SK-N-SH treated with all-trans-retinoic acid at 6 μM for 48 hours (cell line): ENCODE measurements at regions not wholly inside any gene's neighbourhood (a gene's known extent, or its start where the extent isn't known, plus 50 kb on each side); places are given as distances from the start of the nearest gene placed in this dataset.

Source experiments
- ATAC-seq: fragments of 200-7000 bp; cut with Tn5 transposase; 3 replicates; pipeline ENCODE4 v1.9.1; 2020; ENCODE audit warnings: mild to moderate bottlenecking, moderate library complexity
- ARNTL ChIP-seq: fragments of 450-650 bp; formaldehyde crosslinking; IDR thresholded peaks from 2 replicates; pipeline ENCODE4 v1.5.0; 2020; ENCODE audit warnings: low read depth, mild to moderate bottlenecking, moderate library complexity, borderline replicate concordance
- BACH2 ChIP-seq: fragments of 250-450 bp; sonication (Bioruptor Pico); IDR thresholded peaks from 2 replicates; pipeline ENCODE4 v1.9.0; 2021; ENCODE audit warnings: mild to moderate bottlenecking, borderline replicate concordance
- CREB5 ChIP-seq: fragments of 250-450 bp; sonication (Bioruptor Pico); IDR thresholded peaks from 2 replicates; pipeline ENCODE4 v1.5.1; 2020; ENCODE audit warnings: low read depth, mild to moderate bottlenecking, moderate library complexity
- CSDC2 ChIP-seq: fragments of 250-450 bp; sonication (Bioruptor Pico); IDR thresholded peaks from 2 replicates; pipeline ENCODE4 v1.5.0; 2020; ENCODE audit warnings: mild to moderate bottlenecking, moderate library complexity
- ESRRG ChIP-seq: fragments of 250-450 bp; sonication (Bioruptor Pico); IDR thresholded peaks from 2 replicates; pipeline ENCODE4 v1.6.1; 2021; ENCODE audit warnings: mild to moderate bottlenecking
- GLIS3 ChIP-seq: fragments of 250-450 bp; sonication (Bioruptor Pico); IDR thresholded peaks from 2 replicates; pipeline ENCODE4 v1.5.0; 2020; ENCODE audit warnings: mild to moderate bottlenecking, moderate library complexity
- ISL1 ChIP-seq: fragments of 250-450 bp; sonication (Bioruptor Pico); IDR thresholded peaks from 2 replicates; pipeline ENCODE4 v2.1.2; 2022; ENCODE audit warnings: mild to moderate bottlenecking, moderate library complexity
- OSR1 ChIP-seq: fragments of 250-450 bp; sonication (Bioruptor Pico); IDR thresholded peaks from 2 replicates; pipeline ENCODE4 v1.8.0; 2022; ENCODE audit warnings: moderate library complexity, mild to moderate bottlenecking, inconsistent platforms
- PATZ1 ChIP-seq: fragments of 250-450 bp; sonication (Bioruptor Pico); IDR thresholded peaks from 2 replicates; pipeline ENCODE4 v1.8.0; 2020; ENCODE audit warnings: mild to moderate bottlenecking, moderate library complexity, borderline replicate concordance
- POU6F1 ChIP-seq: fragments of 250-450 bp; sonication (Bioruptor Pico); IDR thresholded peaks from 2 replicates; pipeline ENCODE4 v1.8.0; 2021; ENCODE audit warnings: low read depth, mild to moderate bottlenecking, moderate library complexity, borderline replicate concordance
- PPARA ChIP-seq: fragments of 250-450 bp; sonication (Bioruptor Pico); IDR thresholded peaks from 2 replicates; pipeline ENCODE4 v1.5.0; 2020; ENCODE audit warnings: mild to moderate bottlenecking, borderline replicate concordance
- RARB ChIP-seq: fragments of 250-450 bp; sonication (Bioruptor Pico); IDR thresholded peaks from 2 replicates; pipeline ENCODE4 v1.8.0; 2021; ENCODE audit warnings: mild to moderate bottlenecking, moderate library complexity
- SNAI2 ChIP-seq: fragments of 250-450 bp; sonication (Bioruptor Pico); IDR thresholded peaks from 2 replicates; pipeline ENCODE4 v1.5.0; 2020; ENCODE audit warnings: mild to moderate bottlenecking, moderate library complexity
- TCF4 ChIP-seq: fragments of 250-450 bp; sonication (Bioruptor Pico); IDR thresholded peaks from 2 replicates; pipeline ENCODE4 v1.8.0; 2021; ENCODE audit warnings: mild to moderate bottlenecking, moderate library complexity, borderline replicate concordance
- TOX ChIP-seq: fragments of 250-450 bp; sonication (Bioruptor Pico); IDR thresholded peaks from 2 replicates; pipeline ENCODE4 v1.8.0; 2021; ENCODE audit warnings: mild to moderate bottlenecking, moderate library complexity, borderline replicate concordance
- TSHZ2 ChIP-seq: fragments of 250-450 bp; sonication (Bioruptor Pico); IDR thresholded peaks from 2 replicates; pipeline ENCODE4 v1.5.0; 2020; ENCODE audit warnings: mild to moderate bottlenecking, moderate library complexity
- ZC3H10 ChIP-seq: fragments of 250-450 bp; sonication (Bioruptor Pico); IDR thresholded peaks from 2 replicates; pipeline ENCODE4 v1.5.1; 2021; ENCODE audit warnings: mild to moderate bottlenecking, moderate library complexity
- ZFP30 ChIP-seq: fragments of 450-650 bp; formaldehyde crosslinking; IDR thresholded peaks from 2 replicates; pipeline ENCODE4 v1.5.0; 2022; ENCODE audit warnings: mild to moderate bottlenecking, moderate library complexity
- ZNF565 ChIP-seq: fragments of 450-650 bp; formaldehyde crosslinking; conservative IDR thresholded peaks from 2 replicates; pipeline ENCODE4 v1.5.0; 2020; ENCODE audit warnings: low read depth, mild to moderate bottlenecking, moderate library complexity

DNA sequence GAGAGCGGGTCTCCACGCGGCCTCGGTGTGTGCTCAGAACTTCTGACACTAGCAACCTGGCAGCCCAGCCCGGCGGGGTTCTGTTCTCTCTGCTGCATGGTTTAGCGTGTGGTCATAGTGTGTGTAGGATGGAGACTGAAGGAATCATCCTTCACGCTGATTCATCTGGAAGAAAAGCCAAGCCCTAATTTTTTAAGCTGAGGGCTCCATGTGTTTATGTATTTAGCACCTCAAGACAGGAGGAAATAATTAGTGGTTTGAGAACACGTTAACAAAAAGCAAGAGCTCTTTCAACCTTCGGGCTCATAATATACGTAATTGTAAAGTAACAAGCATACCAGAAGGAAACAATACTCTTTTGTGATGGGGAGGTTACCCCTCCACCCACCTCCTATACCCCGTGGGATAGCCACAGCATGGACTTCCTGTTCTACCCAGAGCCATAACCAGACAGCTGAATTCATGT is 504.6 kb upstream of the MKI67 start:
- TF ChIP-seq ARNTL (CRISPR knock-in tag) (no peak), ESRRG (CRISPR knock-in tag) (no peak), ZC3H10 (no peak), PATZ1 (no peak), RARB (CRISPR knock-in tag) (no peak), CSDC2 (CRISPR knock-in tag) (no peak), CREB5 (CRISPR knock-in tag) (no peak), PPARA (CRISPR knock-in tag) (no peak), SNAI2 (CRISPR knock-in tag) (no peak), POU6F1 (CRISPR knock-in tag) (no peak), GLIS3 (CRISPR knock-in tag) (no peak)
- ATAC-seq: no peak

DNA sequence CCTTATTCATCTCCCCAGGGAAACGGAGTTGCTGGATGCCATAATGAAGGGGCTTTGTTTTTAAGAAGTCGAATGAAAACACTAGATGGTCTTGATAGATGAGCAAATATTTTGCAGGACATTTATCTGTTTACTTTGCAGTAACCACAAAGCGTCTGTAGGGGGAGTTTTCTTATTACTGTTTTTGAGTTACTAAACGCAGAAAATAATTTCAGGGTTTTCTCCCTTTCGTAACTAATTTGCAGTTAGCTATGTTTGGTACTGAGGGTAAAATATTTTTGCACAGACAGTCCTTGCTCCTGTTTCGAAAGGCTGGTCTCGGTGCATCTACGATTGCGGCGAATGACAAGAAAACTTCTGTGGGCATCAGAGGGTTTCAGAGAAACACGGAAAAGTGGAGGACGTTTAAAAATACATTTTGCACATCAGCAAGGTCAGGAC is 505.6 kb upstream of the MKI67 start:
- no peak for ATAC-seq
- TF ChIP-seq ISL1 (CRISPR knock-in tag) (no peak), OSR1 (CRISPR knock-in tag) (no peak), ZFP30 (CRISPR knock-in tag) (no peak), TCF4 (CRISPR knock-in tag) (no peak), PATZ1 (no peak), PPARA (CRISPR knock-in tag) (no peak), CREB5 (CRISPR knock-in tag) (no peak), BACH2 (no peak), TSHZ2 (no peak), GLIS3 (CRISPR knock-in tag) (no peak), RARB (CRISPR knock-in tag) (no peak), ZNF565 (CRISPR knock-in tag) (no peak), CSDC2 (CRISPR knock-in tag) (no peak), SNAI2 (CRISPR knock-in tag) (no peak), TOX (CRISPR knock-in tag) (no peak), ARNTL (CRISPR knock-in tag) (no peak)

DNA sequence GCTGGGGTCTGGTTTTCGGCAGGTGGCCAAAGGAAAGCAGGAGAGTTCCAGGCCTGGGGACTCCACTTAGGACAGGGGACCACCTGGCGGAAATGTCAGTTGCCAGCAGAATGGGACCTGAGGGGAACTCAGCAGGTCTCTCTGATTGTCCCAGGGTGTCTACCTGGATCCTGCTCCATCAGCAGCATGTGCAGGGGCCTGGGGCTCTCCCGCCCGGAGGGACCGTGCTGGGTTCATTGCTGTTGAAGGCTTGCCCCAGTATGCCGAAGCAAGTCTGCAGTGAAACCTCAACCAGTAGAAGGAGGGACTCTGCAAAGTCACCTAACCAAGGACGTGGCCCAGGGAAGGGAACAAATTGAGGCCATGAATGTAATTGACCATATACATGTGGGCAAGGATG is 506.5 kb upstream of the MKI67 start:
- ATAC-seq: no peak
- TF ChIP-seq ARNTL (CRISPR knock-in tag) (no peak), PATZ1 (no peak), ZNF565 (CRISPR knock-in tag) (no peak), POU6F1 (CRISPR knock-in tag) (no peak), ZC3H10 (no peak), BACH2 (no peak), TOX (CRISPR knock-in tag) (no peak), GLIS3 (CRISPR knock-in tag) (no peak), ZFP30 (CRISPR knock-in tag) (no peak), CREB5 (CRISPR knock-in tag) (no peak), ESRRG (CRISPR knock-in tag) (no peak)
